ENCODE measurements at regions not wholly inside any gene's neighbourhood (a gene's known extent, or its start where the extent isn't known, plus 50 kb on each side); places are given as distances from the start of the nearest gene placed in this dataset.
"Not testable (repeated sequence)": the region's sequence is repeated elsewhere in the genome, so short reads cannot be mapped to it uniquely, and the experiment has no call there.

- no peak for DNase-seq
Observed at GRCh38 chr1:29427614-29428279, 191.4 kb downstream of the PTPRU start.

GRCh38 chr1:29426701-29427279 is 190.5 kb downstream of the PTPRU start:
- DNase-seq, result no peak

- DNase-seq, result no peak
Observed at GRCh38 chr1:29425631-29426030, 189.3 kb downstream of the PTPRU start.

- DNase-seq, result no peak
Observed at GRCh38 chr1:29424266-29424665, 187.9 kb downstream of the PTPRU start.

GRCh38 chr1:29420202-29420601 is 183.9 kb downstream of the PTPRU start:
- DNase-seq, result no peak

- DNase-seq, result no peak
Observed at GRCh38 chr1:29417971-29418370, 181.6 kb downstream of the PTPRU start.

- DNase-seq, result no peak
Observed at GRCh38 chr1:29417147-29417858, 181.0 kb downstream of the PTPRU start.

- DNase-seq, result no peak
Observed at GRCh38 chr1:29416267-29417146, 180.2 kb downstream of the PTPRU start.

- no peak for DNase-seq
Observed at GRCh38 chr1:29415861-29416260, 179.5 kb downstream of the PTPRU start.

GRCh38 chr1:29415156-29415830 is 179.0 kb downstream of the PTPRU start:
- peak; percentile 21 for DNase-seq

GRCh38 chr1:29414086-29414485 is 177.8 kb downstream of the PTPRU start:
- no peak for DNase-seq

- DNase-seq, result no peak
Observed at GRCh38 chr1:29413661-29414060, 177.3 kb downstream of the PTPRU start.

- no peak for DNase-seq
Observed at GRCh38 chr1:29412591-29412990, 176.3 kb downstream of the PTPRU start.

GRCh38 chr1:29410476-29410875 is 174.2 kb downstream of the PTPRU start:
- DNase-seq, result peak; percentile 58

GRCh38 chr1:29409616-29410015 is 173.3 kb downstream of the PTPRU start:
- no peak for DNase-seq

- no peak for DNase-seq
Observed at GRCh38 chr1:29408831-29409605, 172.7 kb downstream of the PTPRU start.

- no peak for DNase-seq
Observed at GRCh38 chr1:29406814-29407213, 170.5 kb downstream of the PTPRU start.

- DNase-seq, result not testable (repeated sequence)
Observed at GRCh38 chr1:29400203-29400602, 163.9 kb downstream of the PTPRU start.

GRCh38 chr1:29399465-29399864 is 163.1 kb downstream of the PTPRU start:
- DNase-seq, result no peak

- no peak for DNase-seq
Observed at GRCh38 chr1:29398431-29398830, 162.1 kb downstream of the PTPRU start.

- DNase-seq, result no peak
Observed at GRCh38 chr1:29397981-29398380, 161.7 kb downstream of the PTPRU start.

GRCh38 chr1:29397256-29397590 is 160.9 kb downstream of the PTPRU start:
- DNase-seq, result no peak

Data from NCI-H1694 (cell line).